ENCODE measurements at regions not wholly inside any gene's neighbourhood (a gene's known extent, or its start where the extent isn't known, plus 50 kb on each side); places are given as distances from the start of the nearest gene placed in this dataset.

GRCh38 chr11:15580056-15580774, 465.5 kb downstream of the INSC start (continued):
- no peak for TF ChIP-seq ZBTB49 (CRISPR knock-in tag; IDR thresholded peaks at IDR 0.05; ENCODE audit: borderline replicate concordance)

GRCh38 chr11:15580775-15581095, 466.0 kb downstream of the INSC start:
- WGBS (ENCODE audit: insufficient coverage, low coverage, missing lambda C conversion rate), result 43% methylated on average over 3 of the region's 3 CpGs
- no peaks in the 10 kb centered on the region for H3K36me3 ChIP-seq (ENCODE audit: control insufficient read depth, insufficient read depth, low read length)
- H3K9me1 ChIP-seq (ENCODE audit: control insufficient read depth, insufficient read depth, low read length), result peaks cover 3% of the 10 kb centered on the region
- ATAC-seq, result no peak
- H3K79me2 ChIP-seq (ENCODE audit: control insufficient read depth, insufficient read depth, low read length), result no peaks in the 10 kb centered on the region
- ChIA-PET POLR2A (no interaction called here), CTCF (ENCODE audit: low intra/inter-chr PET ratio) (no interaction called here)
- DNase-seq (ENCODE audit: extremely low read depth in 1 of 4, low spot score in 3 of 4), result no peak
- H3K27me3 ChIP-seq (ENCODE audit: control insufficient read depth in 2 of 2, insufficient read depth in 2 of 2, low read length in 2 of 2), result peaks cover 0 to 7% of the 10 kb centered on the region in 2 experiments; a peak in 2 of 5 replicates
- TF ChIP-seq HINFP (tag; conservative IDR thresholded peaks at IDR 0.05; ENCODE audit: low read depth) (no peak), DIDO1 (tag; IDR thresholded peaks at IDR 0.05; ENCODE audit: low read depth) (no peak), ATF3 (IDR thresholded peaks at IDR 0.05) (no peak), ATF3 (CRISPR knock-in tag; conservative IDR thresholded peaks at IDR 0.05) (no peak)
- H3K4me2 ChIP-seq (ENCODE audit: insufficient read depth, low read length), result no peak overlapping the region
- no peaks in the 10 kb centered on the region for H3K9me3 ChIP-seq (replicated peaks; ENCODE audit: control insufficient read depth, insufficient read depth, low read depth, low read length)
- H3K4me3 ChIP-seq, result no peak overlapping the region
- intact Hi-C loops (cut with micrococcal nuclease), result no loop called here
- no peak overlapping the region for H2AFZ ChIP-seq (ENCODE audit: low read depth, low read length)
- H3K4me1 ChIP-seq (replicated peaks in 1 of 2; ENCODE audit: control insufficient read depth in 2 of 2, insufficient read depth in 2 of 2, low read length in 2 of 2), result peaks cover 7 to 13% of the 10 kb centered on the region in 2 experiments; a peak in 4 of 5 replicates
- in situ Hi-C loops (cut with MboI), result no loop called here
- no peak overlapping the region for H3K27ac ChIP-seq (ENCODE audit: extremely low read depth, low read depth, low read length)
- H4K20me1 ChIP-seq (replicated peaks; ENCODE audit: control insufficient read depth, insufficient read depth, low read length), result no peaks in the 10 kb centered on the region
- FAIRE-seq, result no peak
- no TSS peak for BruUV-seq (replicated peaks)
- H3K9ac ChIP-seq (ENCODE audit: insufficient read depth in 1 of 2, low read depth in 2 of 2, low read length in 2 of 2), result no peak overlapping the region
